CD4-positive, alpha-beta T cell treated with Interleukin-6 for 4 hours (primary cell): ENCODE measurements at regions not wholly inside any gene's neighbourhood (a gene's known extent, or its start where the extent isn't known, plus 50 kb on each side); places are given as distances from the start of the nearest gene placed in this dataset.

Experiments
- DNase-seq: peaks from one replicate; pipeline ENCODE4 v3.0.0-alpha.2; 2020; ENCODE audit warnings: mixed read lengths

- DNase-seq = no peak
These were observed 135.7 kb downstream of the ASB1 start for GRCh38 chr2:238562446-238562845.

GRCh38 chr2:238563551-238563950 is 136.8 kb downstream of the ASB1 start:
- DNase-seq = no peak

- no peak for DNase-seq
These were observed 137.7 kb downstream of the ASB1 start for GRCh38 chr2:238564286-238564920.

GRCh38 chr2:238565031-238565430 is 138.3 kb downstream of the ASB1 start:
- no peak for DNase-seq

GRCh38 chr2:238566001-238566645 is 139.4 kb downstream of the ASB1 start:
- no peak for DNase-seq

GRCh38 chr2:238567067-238567855 is 140.5 kb downstream of the ASB1 start:
- no peak for DNase-seq

GRCh38 chr2:238567996-238568395 is 141.3 kb downstream of the ASB1 start:
- no peak for DNase-seq

GRCh38 chr2:238568455-238569440 is 142.0 kb downstream of the ASB1 start:
- no peak for DNase-seq

GRCh38 chr2:238569507-238570195 is 142.9 kb downstream of the ASB1 start:
- DNase-seq = no peak

- no peak for DNase-seq
These were observed 143.7 kb downstream of the ASB1 start for GRCh38 chr2:238570391-238570790.

GRCh38 chr2:238570926-238571325 is 144.2 kb downstream of the ASB1 start:
- no peak for DNase-seq

GRCh38 chr2:238571661-238572372 is 145.1 kb downstream of the ASB1 start:
- DNase-seq = no peak

- DNase-seq = peak; percentile 8
These were observed 146.5 kb downstream of the ASB1 start for GRCh38 chr2:238573065-238573778.

GRCh38 chr2:238573916-238574315 is 147.2 kb downstream of the ASB1 start:
- DNase-seq = no peak

- DNase-seq = no peak
These were observed 148.0 kb downstream of the ASB1 start for GRCh38 chr2:238574490-238575271.

- no peak for DNase-seq
These were observed 149.9 kb downstream of the ASB1 start for GRCh38 chr2:238576674-238577073.

- no peak for DNase-seq
These were observed 151.5 kb downstream of the ASB1 start for GRCh38 chr2:238578256-238578655.

- DNase-seq = no peak
These were observed 153.8 kb downstream of the ASB1 start for GRCh38 chr2:238580486-238580885.

GRCh38 chr2:238581126-238581525 is 154.4 kb downstream of the ASB1 start:
- DNase-seq = no peak

GRCh38 chr2:238582159-238582558 is 155.4 kb downstream of the ASB1 start:
- no peak for DNase-seq
